CD14-positive monocyte (primary cell): ENCODE measurements at regions not wholly inside any gene's neighbourhood (a gene's known extent, or its start where the extent isn't known, plus 50 kb on each side); places are given as distances from the start of the nearest gene placed in this dataset.
A peak's percentile ranks its signal among the peaks of the same experiment; 100 is the strongest.
"Not testable (repeated sequence)": the region's sequence is repeated elsewhere in the genome, so short reads cannot be mapped to it uniquely, and the experiment has no call there.

Source experiments
- DNase-seq, 3 donors: peaks; one replicate each; pipeline ENCODE4 v3.0.0-alpha.2; 2011 to 2022
- H2AFZ ChIP-seq: 2 replicates; pipeline ENCODE4 v1.6.0; 2012; ENCODE audit warnings: mild to moderate bottlenecking, low read depth, low read length, inconsistent platforms; ENCODE audit not compliant: insufficient read depth, poor library complexity, severe bottlenecking
- H3K27ac ChIP-seq, 2 donors: 1 replicate in 1 of 2; 2 replicates in 1 of 2; pipeline ENCODE4 v1.5.1; 2012 to 2013; ENCODE audit warnings: low read length in 2 of 2, control low read depth in 1 of 2, inconsistent platforms in 1 of 2, low read depth in 1 of 2, mild to moderate bottlenecking in 1 of 2
- H3K27me3 ChIP-seq, 2 donors: one replicate each; pipeline versions ENCODE4 v1.6.0 to v1.6.1; 2011 to 2013; ENCODE audit warnings: low read length in 2 of 2; ENCODE audit not compliant: control insufficient read depth in 2 of 2, insufficient read depth in 2 of 2
- H3K36me3 ChIP-seq, 2 donors: replicated peaks in 1 of 2; 1 replicate in 1 of 2; 2 replicates in 1 of 2; pipeline versions ENCODE4 v1.5.1 to v1.6.1; 2012 to 2013; ENCODE audit warnings: low read length in 2 of 2, control low read depth in 1 of 2, inconsistent platforms in 1 of 2, mild to moderate bottlenecking in 1 of 2; ENCODE audit not compliant: insufficient read depth in 2 of 2, control insufficient read depth in 1 of 2
- H3K4me1 ChIP-seq, 2 donors: 1 replicate in 1 of 2; 2 replicates in 1 of 2; pipeline versions ENCODE4 v1.5.1 to v1.6.1; 2012 to 2013; ENCODE audit warnings: low read length in 2 of 2, control low read depth in 1 of 2, inconsistent platforms in 1 of 2, mild to moderate bottlenecking in 1 of 2, moderate library complexity in 1 of 2; ENCODE audit not compliant: insufficient read depth in 2 of 2, control insufficient read depth in 1 of 2
- H3K4me2 ChIP-seq: replicated peaks from 2 replicates; pipeline ENCODE3; 2012; ENCODE audit warnings: low read length, moderate library complexity, mild to moderate bottlenecking; ENCODE audit not compliant: poor library complexity, severe bottlenecking; ENCODE audit errors: extremely low read depth
- H3K4me3 ChIP-seq, 3 experiments: fragments of 200-600 bp in 1 of 3; sonication (generic) in 1 of 3; replicated peaks in 1 of 3; 1 replicate in 2 of 3; 2 replicates in 1 of 3; pipeline ENCODE4 v1.5.1; 2011 to 2013; ENCODE audit warnings: low read length in 3 of 3, mild to moderate bottlenecking in 3 of 3, control low read depth in 2 of 3, low read depth in 2 of 3, inconsistent platforms in 1 of 3, moderate library complexity in 1 of 3
- H3K79me2 ChIP-seq: 2 replicates; pipeline ENCODE4 v1.6.0; 2012; ENCODE audit warnings: mild to moderate bottlenecking, control low read depth, inconsistent platforms, low read length, moderate library complexity; ENCODE audit not compliant: insufficient read depth
- H3K9ac ChIP-seq: 2 replicates; pipeline ENCODE4 v1.6.0; 2017; ENCODE audit warnings: low read length, mild to moderate bottlenecking; ENCODE audit not compliant: insufficient read depth, poor library complexity, severe bottlenecking
- H3K9me3 ChIP-seq, 2 donors: replicated peaks in 1 of 2; 1 replicate in 1 of 2; 2 replicates in 1 of 2; pipeline versions ENCODE4 v1.5.1 to v1.6.1; 2012 to 2013; ENCODE audit warnings: low read length in 2 of 2, control low read depth in 1 of 2; ENCODE audit not compliant: control insufficient read depth in 1 of 2, insufficient read depth in 1 of 2
- H4K20me1 ChIP-seq: 2 replicates; pipeline ENCODE4 v1.6.0; 2012; ENCODE audit warnings: mild to moderate bottlenecking, low read length, control low read depth, moderate library complexity; ENCODE audit not compliant: insufficient read depth
- H3K27ac Mint-ChIP-seq, 7 donors: one replicate each; pipeline ENCODE4 v1.8.0; 2020; ENCODE audit warnings: mild to moderate bottlenecking in 7 of 7, mixed read lengths in 7 of 7, moderate library complexity in 6 of 7, inconsistent platforms in 2 of 7
- H3K27me3 Mint-ChIP-seq, 3 donors: one replicate each; pipeline ENCODE4 v1.8.0; 2021 to 2022; ENCODE audit warnings: low read depth in 3 of 3, mild to moderate bottlenecking in 3 of 3, mixed read lengths in 3 of 3, moderate library complexity in 3 of 3, inconsistent platforms in 1 of 3
- H3K36me3 Mint-ChIP-seq, 2 donors: one replicate each; pipeline ENCODE4 v1.8.0; 2020; ENCODE audit warnings: mixed read lengths in 2 of 2, inconsistent platforms in 1 of 2, mild to moderate bottlenecking in 1 of 2
- H3K4me1 Mint-ChIP-seq: one replicate; pipeline ENCODE4 v1.8.0; 2020; ENCODE audit warnings: mild to moderate bottlenecking, mixed read lengths
- H3K4me3 Mint-ChIP-seq, 2 donors: one replicate each; pipeline ENCODE4 v1.8.0; 2020; ENCODE audit warnings: mild to moderate bottlenecking in 2 of 2, mixed read lengths in 2 of 2, moderate library complexity in 1 of 2
- H3K9me3 Mint-ChIP-seq, 7 donors: one replicate each; pipeline ENCODE4 v1.8.0; 2020 to 2022; ENCODE audit warnings: mixed read lengths in 7 of 7, mild to moderate bottlenecking in 6 of 7, moderate library complexity in 6 of 7, inconsistent platforms in 2 of 7
- whole genome bisulfite sequencing: methylation state at CpG from one replicate; pipeline ENCODE4 v1.1.5; 2013; ENCODE audit warnings: missing lambda C conversion rate; ENCODE audit not compliant: insufficient coverage; 5-methylcytosine and 5-hydroxymethylcytosine counted together
- intact Hi-C, 2 donors: fragments of 100-400 bp; cut with micrococcal nuclease; formaldehyde crosslinking; loops; one replicate each; pipeline versions ENCODE4 v1.15.0 to v1.15.1; 2023
- TF ChIP-seq, protein P1 (sequence below): fragments of 200-600 bp; IDR thresholded peaks from one replicate; pipeline ENCODE4 v1.8.0; 2022; ENCODE audit warnings: antibody characterized with exemption, mild to moderate bottlenecking

DNA sequence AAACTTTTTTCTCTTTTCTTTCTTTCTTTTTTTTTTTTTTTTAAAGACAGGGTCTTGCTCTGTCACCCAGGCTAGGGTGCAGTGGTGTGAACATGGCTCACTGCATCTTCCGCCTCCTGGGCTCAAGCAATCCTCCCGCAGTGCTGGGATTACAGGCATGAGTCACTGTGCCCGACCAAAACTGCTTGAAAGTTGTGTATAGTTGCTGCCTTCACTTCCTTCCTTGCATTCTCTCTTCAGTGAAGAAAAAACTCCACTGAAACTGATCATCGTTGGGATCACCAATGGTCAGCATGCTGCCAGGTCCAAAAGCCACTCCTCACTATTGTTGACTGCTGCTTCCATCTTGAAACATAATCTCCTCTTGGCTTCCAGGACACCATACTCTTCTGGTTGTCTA lies 66.6 kb upstream of the CTNNA1 start:
- Mint-ChIP-seq H3K27me3 (peaks cover 7 to 12% (median 11%) of the 10 kb centered on the region in 3 donors), H3K27ac (peak overlapping the region in 1 of 7 donors; percentile 17), H3K9me3 (peaks cover 4 to 29% (median 15%) of the 10 kb centered on the region in 7 donors), H3K36me3 (no peaks in the 10 kb centered on the region), H3K4me3 (no peak overlapping the region), H3K4me1 (peaks cover 2% of the 10 kb centered on the region)
- TF ChIP-seq, protein P1, sequence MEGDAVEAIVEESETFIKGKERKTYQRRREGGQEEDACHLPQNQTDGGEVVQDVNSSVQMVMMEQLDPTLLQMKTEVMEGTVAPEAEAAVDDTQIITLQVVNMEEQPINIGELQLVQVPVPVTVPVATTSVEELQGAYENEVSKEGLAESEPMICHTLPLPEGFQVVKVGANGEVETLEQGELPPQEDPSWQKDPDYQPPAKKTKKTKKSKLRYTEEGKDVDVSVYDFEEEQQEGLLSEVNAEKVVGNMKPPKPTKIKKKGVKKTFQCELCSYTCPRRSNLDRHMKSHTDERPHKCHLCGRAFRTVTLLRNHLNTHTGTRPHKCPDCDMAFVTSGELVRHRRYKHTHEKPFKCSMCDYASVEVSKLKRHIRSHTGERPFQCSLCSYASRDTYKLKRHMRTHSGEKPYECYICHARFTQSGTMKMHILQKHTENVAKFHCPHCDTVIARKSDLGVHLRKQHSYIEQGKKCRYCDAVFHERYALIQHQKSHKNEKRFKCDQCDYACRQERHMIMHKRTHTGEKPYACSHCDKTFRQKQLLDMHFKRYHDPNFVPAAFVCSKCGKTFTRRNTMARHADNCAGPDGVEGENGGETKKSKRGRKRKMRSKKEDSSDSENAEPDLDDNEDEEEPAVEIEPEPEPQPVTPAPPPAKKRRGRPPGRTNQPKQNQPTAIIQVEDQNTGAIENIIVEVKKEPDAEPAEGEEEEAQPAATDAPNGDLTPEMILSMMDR, result no peak
- no peak overlapping the region for H2AFZ ChIP-seq
- H3K9ac ChIP-seq, result no peak overlapping the region
- H4K20me1 ChIP-seq, result no peaks in the 10 kb centered on the region
- WGBS, result 0% methylated on average over 1 of the region's 4 CpGs
- H3K4me1 ChIP-seq, result no peaks in the 10 kb centered on the region
- peak in 1 of 3 donors; percentile 14 for DNase-seq
- H3K4me2 ChIP-seq, result no peak overlapping the region
- H3K27ac ChIP-seq, result no peak overlapping the region
- H3K9me3 ChIP-seq, result peaks cover 0 to 7% of the 10 kb centered on the region in 2 donors
- intact Hi-C loops, result no loop called here
- no peak overlapping the region for H3K4me3 ChIP-seq
- no peaks in the 10 kb centered on the region for H3K36me3 ChIP-seq
- H3K27me3 ChIP-seq, result no peaks in the 10 kb centered on the region
- H3K79me2 ChIP-seq, result no peaks in the 10 kb centered on the region

DNA sequence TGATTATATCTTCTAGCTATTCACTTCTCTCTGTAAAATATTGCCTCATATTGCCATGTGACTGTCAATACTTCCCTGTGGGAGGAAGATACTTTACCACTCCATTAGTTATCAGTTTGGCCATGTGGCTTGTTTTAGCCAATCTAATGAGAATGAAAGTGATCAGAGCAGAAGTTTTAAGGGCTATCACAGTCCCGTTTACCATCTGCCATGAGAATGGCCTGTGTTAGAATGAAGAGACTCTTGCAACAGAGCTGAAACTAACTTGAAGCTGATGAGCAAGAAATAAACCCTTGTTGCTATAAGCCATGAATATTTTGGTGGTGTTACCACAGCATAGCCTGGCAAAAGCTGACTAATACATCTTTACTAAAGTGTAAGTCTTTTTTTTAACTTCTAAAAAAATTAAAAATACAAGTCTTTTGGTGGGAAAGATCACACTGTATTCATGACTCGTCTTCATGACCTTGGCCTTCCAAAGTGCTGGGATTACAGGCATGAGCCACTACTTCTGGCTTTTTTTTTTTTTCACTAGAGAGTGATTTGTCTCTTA lies 68.0 kb upstream of the CTNNA1 start:
- TF ChIP-seq, protein P1, result no peak
- H3K4me1 Mint-ChIP-seq, result peaks cover 2% of the 10 kb centered on the region
- H3K27ac Mint-ChIP-seq, result no peak overlapping the region
- no peak for DNase-seq
- intact Hi-C loops, result no loop called here
- no peak overlapping the region for H3K4me2 ChIP-seq
- H3K9me3 ChIP-seq, result peaks cover 0 to 7% of the 10 kb centered on the region in 2 donors
- peaks cover 4 to 25% (median 17%) of the 10 kb centered on the region in 7 donors for H3K9me3 Mint-ChIP-seq
- 17% methylated on average over 1 of the region's 2 CpGs for WGBS
- no peak overlapping the region for H3K9ac ChIP-seq
- H3K27ac ChIP-seq, result no peak overlapping the region
- no peaks in the 10 kb centered on the region for H4K20me1 ChIP-seq
- H3K79me2 ChIP-seq, result no peaks in the 10 kb centered on the region
- H3K4me3 ChIP-seq, result no peak overlapping the region
- no peak overlapping the region for H2AFZ ChIP-seq
- H3K27me3 ChIP-seq, result no peaks in the 10 kb centered on the region
- no peaks in the 10 kb centered on the region for H3K36me3 ChIP-seq
- peaks cover 5 to 14% (median 11%) of the 10 kb centered on the region in 3 donors for H3K27me3 Mint-ChIP-seq
- no peak overlapping the region for H3K4me3 Mint-ChIP-seq
- no peaks in the 10 kb centered on the region for H3K4me1 ChIP-seq
- no peaks in the 10 kb centered on the region for H3K36me3 Mint-ChIP-seq

DNA sequence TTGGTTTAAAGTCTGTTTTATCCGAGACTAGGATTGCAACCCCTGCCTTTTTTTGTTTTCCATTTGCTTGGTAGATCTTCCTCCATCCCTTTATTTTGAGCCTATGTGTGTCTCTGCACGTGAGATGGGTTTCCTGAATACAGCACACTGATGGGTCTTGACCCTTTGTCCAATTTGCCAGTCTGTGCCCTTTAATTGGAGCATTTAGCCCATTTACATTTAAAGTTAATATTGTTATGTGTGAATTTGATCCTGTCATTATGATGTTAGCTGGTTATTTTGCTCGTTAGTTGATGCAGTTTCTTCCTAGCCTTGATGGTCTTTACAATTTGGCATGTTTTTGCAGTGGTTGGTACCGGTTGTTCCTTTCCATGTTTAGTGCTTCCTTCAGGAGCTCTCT lies 70.8 kb upstream of the CTNNA1 start:
- no CpG with 5 or more reads among the region's 4 CpGs for WGBS
- H2AFZ ChIP-seq, H3K9me3 ChIP-seq, H3K9ac ChIP-seq, H3K36me3 Mint-ChIP-seq, H3K27ac ChIP-seq, H3K4me3 Mint-ChIP-seq, H3K79me2 ChIP-seq, H3K4me2 ChIP-seq, intact Hi-C loops, H3K27me3 ChIP-seq, H3K4me1 ChIP-seq, H3K4me1 Mint-ChIP-seq, H3K36me3 ChIP-seq, H4K20me1 ChIP-seq, H3K4me3 ChIP-seq, DNase-seq, H3K27ac Mint-ChIP-seq: not testable (repeated sequence)
- H3K9me3 Mint-ChIP-seq, result peaks cover 4 to 23% (median 18%) of the 10 kb centered on the region in 7 donors
- peaks cover 7 to 12% (median 11%) of the 10 kb centered on the region in 3 donors for H3K27me3 Mint-ChIP-seq
